Panc1 (cell line): ENCODE measurements at regions not wholly inside any gene's neighbourhood (a gene's known extent, or its start where the extent isn't known, plus 50 kb on each side); places are given as distances from the start of the nearest gene placed in this dataset.

Experiments
- ATAC-seq: fragments of 200-7000 bp; cut with Tn5 transposase; 2 replicates; pipeline ENCODE4 v1.9.1; 2020; ENCODE audit warnings: mild to moderate bottlenecking, moderate library complexity
- BruUV-seq: library from RNA; stranded (reverse); fragments of 400-500 nt; replicated peaks from 2 replicates; lab custom pipeline; 2021; lab: Mats Ljungman, UMichigan
- CTCF ChIA-PET: fragments of 300-600 bp; sonication (Branson Sonifier 250); formaldehyde crosslinking; loops from one replicate; lab custom pipeline; 2022; ENCODE audit warnings: antibody characterized with exemption; lab: Charles Lee
- POLR2A ChIA-PET: fragments of 300-600 bp; sonication (Branson Sonifier 250); formaldehyde crosslinking; loops from one replicate; lab custom pipeline; 2022; ENCODE audit warnings: antibody characterized with exemption; lab: Charles Lee
- DNase-seq: peaks from one replicate; pipeline ENCODE4 v3.0.0-alpha.2; 2010; ENCODE audit warnings: low read depth, low spot score
- H3K27ac ChIP-seq: 2 replicates; pipeline ENCODE4 v1.5.1; 2011; ENCODE audit warnings: mild to moderate bottlenecking, low read length, inconsistent platforms
- H3K27me3 ChIP-seq: fragments of 200-500 bp; sonication (Bioruptor generic); 2 replicates; pipeline ENCODE4 v1.6.0; 2014; ENCODE audit warnings: low read length, inconsistent platforms; ENCODE audit not compliant: control insufficient read depth, insufficient read depth
- H3K36me3 ChIP-seq: fragments of 200-500 bp; sonication (Bioruptor generic); 2 replicates; pipeline ENCODE4 v1.5.1; 2014; ENCODE audit warnings: inconsistent platforms, mild to moderate bottlenecking, low read length, moderate library complexity; ENCODE audit not compliant: control insufficient read depth, insufficient read depth
- H3K4me1 ChIP-seq: 2 replicates; pipeline ENCODE4 v1.5.1; 2011; ENCODE audit warnings: inconsistent platforms, mild to moderate bottlenecking, low read length, moderate library complexity; ENCODE audit not compliant: control insufficient read depth, insufficient read depth
- H3K4me3 ChIP-seq, 2 experiments: 2 replicates each; pipeline ENCODE4 v1.5.1; 2011 to 2012; ENCODE audit warnings: low read depth in 2 of 2, low read length in 2 of 2, mild to moderate bottlenecking in 2 of 2, inconsistent platforms in 1 of 2, moderate library complexity in 1 of 2
- H3K9me3 ChIP-seq: fragments of 200-500 bp; sonication (Bioruptor generic); 2 replicates; pipeline ENCODE4 v1.5.1; 2014; ENCODE audit warnings: low read depth, mild to moderate bottlenecking, inconsistent platforms, low read length, moderate library complexity; ENCODE audit not compliant: control insufficient read depth, insufficient read depth
- CTCF ChIP-seq: fragments of 450-650 bp; IDR thresholded peaks from 2 replicates; pipeline ENCODE4 v1.5.1; 2017; ENCODE audit warnings: mild to moderate bottlenecking
- POLR2AphosphoS5 ChIP-seq: IDR thresholded peaks from 2 replicates; pipeline ENCODE4 v1.6.1; 2012; ENCODE audit warnings: mild to moderate bottlenecking, low read depth, low read length, moderate library complexity
- REST ChIP-seq, 2 experiments: IDR thresholded peaks; 2 replicates each; pipeline ENCODE4 v1.6.1; 2011 to 2012; ENCODE audit warnings: low read depth in 2 of 2, control low read depth in 1 of 2, low read length in 1 of 2, mild to moderate bottlenecking in 1 of 2, moderate library complexity in 1 of 2; ENCODE audit not compliant: insufficient read depth in 1 of 2
- SIN3A ChIP-seq: IDR thresholded peaks from 2 replicates; pipeline ENCODE4 v1.6.1; 2012; ENCODE audit warnings: low read depth, mild to moderate bottlenecking, low read length, moderate library complexity, borderline replicate concordance; ENCODE audit not compliant: insufficient read depth
- TCF7L2 ChIP-seq: IDR thresholded peaks from 2 replicates; pipeline ENCODE4 v1.6.1; 2011; ENCODE audit warnings: mild to moderate bottlenecking, low read depth, low read length, inconsistent platforms
- in situ Hi-C: cut with HindIII; loops from 2 replicates; pipeline ENCODE4 v1.10.0; 2016; ENCODE audit warnings: low sequenced_read_pairs, low pct_unique_long_range_greater_than_20kb
- intact Hi-C: fragments of 100-400 bp; cut with micrococcal nuclease; formaldehyde crosslinking; loops from one replicate; pipeline ENCODE4 v1.10.0; 2022; ENCODE audit not compliant: unreplicated experiment

- ChIA-PET CTCF (no interaction called here), POLR2A (no interaction called here)
- H3K4me3 ChIP-seq: no peak overlapping the region
- ATAC-seq (no peak), DNase-seq (no peak)
- no peak for TF ChIP-seq CTCF
- TF ChIP-seq SIN3A: no peak
- TF ChIP-seq POLR2AphosphoS5: no peak
- no peak for TF ChIP-seq REST (IDR thresholded peaks at IDR 0.05; ENCODE audit: insufficient read depth in 1 of 2, low read depth in 2 of 2, low read length in 1 of 2)
- no peak for TF ChIP-seq TCF7L2
- intact Hi-C loops: no loop called here
- no peak overlapping the region for H3K27ac ChIP-seq
- no peaks in the 10 kb centered on the region for H3K4me1 ChIP-seq
- H3K36me3 ChIP-seq: no peaks in the 10 kb centered on the region
- H3K27me3 ChIP-seq: peaks cover 2% of the 10 kb centered on the region; the same call in 1 of the 2 replicates
- in situ Hi-C loops: no loop called here
- no peaks in the 10 kb centered on the region for H3K9me3 ChIP-seq
- BruUV-seq: no TSS peak
Observed at GRCh38 chr19:41495589-41495988, 52.6 kb downstream of the ERICH4 start.

- CTCF ChIA-PET: no interaction called here
- H3K27ac ChIP-seq: no peak overlapping the region
Observed at GRCh38 chr19:41499899-41500298, 56.9 kb downstream of the ERICH4 start.

More at GRCh38 chr19:41499899-41500298, 56.9 kb downstream of the ERICH4 start:
- Histone ChIP-seq H3K36me3 (no peaks in the 10 kb centered on the region), H3K27me3 (peaks cover 2% of the 10 kb centered on the region; the same call in 1 of the 2 replicates), H3K4me1 (no peaks in the 10 kb centered on the region), H3K9me3 (no peaks in the 10 kb centered on the region), H3K4me3 (no peak overlapping the region)
- in situ Hi-C loops (no loop called here), intact Hi-C loops (no loop called here)
- POLR2A ChIA-PET: no interaction called here
- BruUV-seq: no TSS peak
- ATAC-seq (no peak), DNase-seq (no peak)
- TF ChIP-seq SIN3A (no peak), REST (IDR thresholded peaks at IDR 0.05; ENCODE audit: insufficient read depth in 1 of 2, low read depth in 2 of 2, low read length in 1 of 2) (no peak), CTCF (no peak), TCF7L2 (no peak), POLR2AphosphoS5 (no peak)
